SK-N-MC (cell line): ENCODE measurements at regions not wholly inside any gene's neighbourhood (a gene's known extent, or its start where the extent isn't known, plus 50 kb on each side); places are given as distances from the start of the nearest gene placed in this dataset.

ENCODE experiments used
- EZH2 ChIP-seq: fragments of 200-600 bp; sonication (generic); IDR thresholded peaks from one replicate; pipeline ENCODE4 v1.6.1; 2017; ENCODE audit warnings: antibody characterized with exemption
- FOXP2 ChIP-seq: optimal IDR thresholded peaks from 2 replicates; pipeline ENCODE3; 2011; ENCODE audit warnings: mild to moderate bottlenecking, moderate library complexity; ENCODE audit not compliant: insufficient read depth; ENCODE audit errors: extremely low read length, control extremely low read depth
- POLR2AphosphoS5 ChIP-seq: IDR thresholded peaks from 2 replicates; pipeline ENCODE4 v1.6.1; 2012; ENCODE audit warnings: mild to moderate bottlenecking, low read depth, low read length, borderline replicate concordance

GRCh38 chr1:242761556-242761955, 237.1 kb upstream of the PLD5 start:
- no peak for TF ChIP-seq POLR2AphosphoS5
- no peak for TF ChIP-seq EZH2
- TF ChIP-seq FOXP2: no peak
